BLaER1 treated with 17β-estradiol and CSF1 and Interleukin-3, amounts not matched to agents 10 nM and 100 nM (cell line): ENCODE measurements at regions not wholly inside any gene's neighbourhood (a gene's known extent, or its start where the extent isn't known, plus 50 kb on each side); places are given as distances from the start of the nearest gene placed in this dataset.

Source experiments
- H3K27ac ChIP-seq, 11 experiments: shearing (Covaris generic); formaldehyde crosslinking; 2 replicates each; pipeline ENCODE4 v1.8.1; 2022
- H3K27me3 ChIP-seq, 11 experiments: shearing (Covaris generic); formaldehyde crosslinking; 2 replicates each; pipeline ENCODE4 v1.8.1; 2022
- H3K36me3 ChIP-seq, 11 experiments: shearing (Covaris generic); formaldehyde crosslinking; 2 replicates each; pipeline ENCODE4 v1.8.1; 2022
- H3K4me1 ChIP-seq, 10 experiments: shearing (Covaris generic); formaldehyde crosslinking; 2 replicates each; pipeline ENCODE4 v1.8.1; 2022
- H3K4me2 ChIP-seq, 11 experiments: shearing (Covaris generic); formaldehyde crosslinking; 2 replicates each; pipeline ENCODE4 v1.8.1; 2022
- H3K4me3 ChIP-seq, 10 experiments: shearing (Covaris generic); formaldehyde crosslinking; 2 replicates each; pipeline ENCODE4 v1.8.1; 2022
- H3K9ac ChIP-seq, 11 experiments: shearing (Covaris generic); formaldehyde crosslinking; 2 replicates each; pipeline ENCODE4 v1.8.1; 2022
- H3K9me3 ChIP-seq, 11 experiments: shearing (Covaris generic); formaldehyde crosslinking; replicated peaks in 1 of 11; 2 replicates each; pipeline ENCODE4 v1.8.1; 2022
- H4K20me1 ChIP-seq, 11 experiments: shearing (Covaris generic); formaldehyde crosslinking; 2 replicates each; pipeline ENCODE4 v1.8.1; 2022
- Cebpa-rat ChIP-seq, 11 experiments: shearing (Covaris generic); IDR thresholded peaks; 2 replicates each; pipeline ENCODE4 v1.8.1; 2022

DNA sequence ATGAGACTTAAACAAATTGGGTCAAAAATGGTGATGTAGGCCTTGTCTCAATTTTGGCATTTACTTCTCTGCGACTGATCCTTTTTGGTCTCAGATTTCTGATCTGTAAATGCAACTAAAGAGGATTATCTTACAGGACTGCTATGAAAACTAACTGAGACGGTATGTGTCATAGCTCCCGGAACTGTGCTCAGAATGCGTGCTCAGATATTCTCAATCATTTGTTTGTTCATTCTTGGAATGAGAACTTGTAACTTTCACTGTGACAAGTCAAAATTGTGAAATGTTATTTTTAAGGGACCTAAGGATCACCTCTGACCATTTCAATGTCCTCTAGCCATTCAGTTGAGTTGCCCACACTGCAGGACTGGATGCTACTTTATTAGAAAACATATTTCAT lies 498.2 kb upstream of the PIK3C3 start:
- TF ChIP-seq Cebpa-rat (IDR thresholded peaks at IDR 0.05): no peak
- Histone ChIP-seq H3K4me1 (no peaks in the 10 kb centered on the region), H3K4me2 (no peak overlapping the region), H3K4me3 (no peak overlapping the region), H4K20me1 (no peaks in the 10 kb centered on the region), H3K9ac (no peak overlapping the region), H3K9me3 (no peaks in the 10 kb centered on the region), H3K27ac (no peak overlapping the region), H3K36me3 (no peaks in the 10 kb centered on the region), H3K27me3 (no peaks in the 10 kb centered on the region)

DNA sequence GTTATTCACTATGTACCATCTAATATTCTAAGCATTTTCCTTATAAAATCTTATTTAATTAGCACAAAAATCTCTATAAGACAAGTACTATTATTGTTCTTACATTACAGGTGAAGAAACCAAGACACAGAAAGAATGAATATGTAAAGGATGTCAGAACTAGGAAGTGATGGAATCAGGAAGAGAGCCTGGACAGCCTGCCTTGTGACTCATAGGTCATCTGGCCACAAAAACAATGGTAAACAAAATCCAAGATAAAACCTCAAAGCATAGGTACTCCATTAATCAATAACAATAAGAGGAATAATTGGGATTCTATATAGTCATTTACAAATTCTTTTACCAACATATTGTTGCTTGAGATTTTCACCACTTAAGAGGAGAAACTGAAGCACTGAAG lies 505.4 kb upstream of the PIK3C3 start:
- no peaks in the 10 kb centered on the region for H3K9me3 ChIP-seq
- no peaks in the 10 kb centered on the region for H3K27me3 ChIP-seq
- H3K9ac ChIP-seq: no peak overlapping the region
- no peaks in the 10 kb centered on the region for H3K36me3 ChIP-seq
- TF ChIP-seq Cebpa-rat (IDR thresholded peaks at IDR 0.05): no peak
- H3K4me3 ChIP-seq: no peak overlapping the region
- peaks cover 0 to 6% (median 0%) of the 10 kb centered on the region in 10 experiments; a peak in 2 of 20 replicates for H3K4me1 ChIP-seq
- H3K4me2 ChIP-seq: no peak overlapping the region
- no peaks in the 10 kb centered on the region for H4K20me1 ChIP-seq
- H3K27ac ChIP-seq: no peak overlapping the region

DNA sequence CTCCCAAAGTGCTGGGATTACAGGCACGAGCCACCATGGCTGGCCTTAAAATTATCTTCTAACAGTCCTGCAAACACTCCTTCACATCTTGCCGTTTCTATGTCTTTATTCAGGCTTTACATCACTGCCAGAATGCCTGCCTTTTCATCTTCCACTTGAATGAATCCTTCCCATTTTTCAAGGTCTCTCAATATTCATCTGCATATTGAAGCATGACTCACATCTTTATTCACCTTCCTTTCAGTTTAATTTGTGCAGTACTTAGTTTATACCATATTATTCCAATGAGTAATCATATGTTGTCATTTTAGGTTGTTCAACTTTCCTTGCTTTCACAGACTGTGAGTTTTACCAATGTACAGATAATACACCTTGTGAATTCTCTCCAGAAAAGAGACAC lies 510.1 kb upstream of the PIK3C3 start:
- no peaks in the 10 kb centered on the region for H3K36me3 ChIP-seq
- peaks cover 0 to 1% (median 0%) of the 10 kb centered on the region in 11 experiments; a peak in 2 of 22 replicates for H3K9me3 ChIP-seq
- H3K9ac ChIP-seq: no peak overlapping the region
- H3K4me3 ChIP-seq: no peak overlapping the region
- no peak for TF ChIP-seq Cebpa-rat (IDR thresholded peaks at IDR 0.05)
- H3K4me1 ChIP-seq: peaks cover 0 to 5% (median 0%) of the 10 kb centered on the region in 10 experiments; a peak in 2 of 20 replicates
- no peaks in the 10 kb centered on the region for H4K20me1 ChIP-seq
- H3K27me3 ChIP-seq: no peaks in the 10 kb centered on the region
- H3K4me2 ChIP-seq: no peak overlapping the region
- no peak overlapping the region for H3K27ac ChIP-seq

DNA sequence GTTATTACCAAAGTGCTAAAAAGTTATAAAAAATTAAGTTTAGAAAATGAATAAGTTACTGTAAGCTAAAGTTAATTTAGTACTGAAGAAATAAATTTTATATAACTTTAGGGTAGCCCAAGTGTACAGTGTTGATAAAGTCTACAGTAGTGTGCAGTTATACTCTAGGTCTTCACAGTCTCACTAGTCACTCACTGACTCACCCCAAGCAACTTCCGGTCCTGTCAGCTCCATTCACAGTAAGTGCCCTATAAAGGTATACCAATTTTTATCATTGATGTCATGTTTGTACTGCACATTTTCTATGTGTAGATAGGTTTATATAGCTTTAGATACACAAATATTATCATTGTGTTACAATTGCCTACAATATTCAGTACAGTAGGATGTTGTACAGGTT lies 518.3 kb upstream of the PIK3C3 start:
- Histone ChIP-seq H3K27ac (no peak overlapping the region), H3K4me2 (no peak overlapping the region), H3K9ac (no peak overlapping the region), H3K36me3 (no peaks in the 10 kb centered on the region), H3K4me1 (no peaks in the 10 kb centered on the region), H3K27me3 (no peaks in the 10 kb centered on the region), H4K20me1 (no peaks in the 10 kb centered on the region), H3K4me3 (no peak overlapping the region), H3K9me3 (peaks cover 0 to 4% (median 0%) of the 10 kb centered on the region in 11 experiments; a peak in 2 of 22 replicates)
- no peak for TF ChIP-seq Cebpa-rat (IDR thresholded peaks at IDR 0.05)

DNA sequence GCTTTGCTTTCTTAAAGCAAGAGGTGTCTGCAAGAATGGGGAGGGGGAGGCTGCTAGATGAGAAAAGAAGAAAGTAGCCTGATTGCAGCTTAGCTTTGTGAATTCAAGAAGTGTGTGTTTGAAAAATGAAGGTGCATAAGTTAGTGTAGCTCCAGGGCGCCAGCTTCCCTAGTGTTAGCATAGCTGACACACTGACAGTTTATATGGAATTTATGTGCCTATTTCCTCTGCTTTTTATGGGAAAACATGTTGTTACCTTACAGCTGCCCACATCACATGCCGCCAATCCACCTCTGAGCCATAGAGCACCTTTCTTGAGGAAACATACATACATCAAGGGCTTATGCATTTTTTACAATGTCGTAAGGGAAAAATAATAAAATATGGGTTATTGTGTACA lies 536.4 kb upstream of the PIK3C3 start:
- Histone ChIP-seq H3K27me3 (no peaks in the 10 kb centered on the region), H4K20me1 (no peaks in the 10 kb centered on the region), H3K4me2 (no peak overlapping the region), H3K9me3 (no peaks in the 10 kb centered on the region), H3K27ac (no peak overlapping the region), H3K36me3 (no peaks in the 10 kb centered on the region), H3K9ac (no peak overlapping the region), H3K4me1 (no peaks in the 10 kb centered on the region), H3K4me3 (no peak overlapping the region)
- no peak for TF ChIP-seq Cebpa-rat (IDR thresholded peaks at IDR 0.05)

DNA sequence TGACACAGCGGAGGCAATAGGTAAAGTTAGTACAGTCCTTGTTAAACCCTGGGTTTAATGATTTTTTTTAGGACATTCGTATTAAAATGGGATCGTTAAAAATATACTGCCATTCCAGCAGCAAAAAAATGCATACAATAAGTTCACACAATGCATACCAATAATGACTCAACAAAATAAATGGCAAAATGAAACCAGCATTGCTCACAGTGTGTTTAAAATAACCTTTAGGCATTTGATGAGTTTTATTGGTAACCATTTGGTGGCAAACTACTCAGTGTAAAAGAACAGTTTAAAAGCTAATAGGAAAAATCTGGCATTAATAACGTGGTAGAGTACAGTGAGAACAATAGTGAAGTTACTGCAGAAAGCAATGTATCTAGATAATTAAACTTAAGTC lies 539.0 kb upstream of the PIK3C3 start:
- H3K9ac ChIP-seq: no peak overlapping the region
- H3K36me3 ChIP-seq: no peaks in the 10 kb centered on the region
- H3K9me3 ChIP-seq: no peaks in the 10 kb centered on the region
- H3K27ac ChIP-seq: no peak overlapping the region
- H3K4me1 ChIP-seq: no peaks in the 10 kb centered on the region
- no peak for TF ChIP-seq Cebpa-rat (IDR thresholded peaks at IDR 0.05)
- no peaks in the 10 kb centered on the region for H4K20me1 ChIP-seq
- no peak overlapping the region for H3K4me3 ChIP-seq
- H3K27me3 ChIP-seq: no peaks in the 10 kb centered on the region
- no peak overlapping the region for H3K4me2 ChIP-seq

DNA sequence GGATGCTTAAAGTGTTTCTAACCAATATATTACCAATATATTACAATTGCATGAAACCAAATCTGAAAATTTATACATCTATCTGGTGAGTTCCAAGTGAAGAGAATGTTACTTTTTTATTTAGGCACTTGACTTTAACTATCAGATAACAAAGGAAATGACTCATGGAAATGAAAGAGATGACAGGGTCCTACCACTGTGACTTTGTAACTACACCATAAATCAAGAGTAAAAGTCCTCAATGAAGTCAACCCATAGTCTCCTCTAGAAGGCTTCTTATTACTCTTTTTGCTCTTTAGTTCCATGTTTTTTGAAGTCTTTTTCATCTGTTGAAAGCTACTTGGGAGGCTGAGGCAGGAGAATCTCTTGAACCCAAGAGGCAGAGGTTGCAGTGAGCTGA lies 545.0 kb upstream of the PIK3C3 start:
- no peak overlapping the region for H3K4me3 ChIP-seq
- no peak overlapping the region for H3K9ac ChIP-seq
- no peaks in the 10 kb centered on the region for H3K27me3 ChIP-seq
- H3K4me1 ChIP-seq: no peaks in the 10 kb centered on the region
- H3K9me3 ChIP-seq: no peaks in the 10 kb centered on the region
- no peaks in the 10 kb centered on the region for H3K36me3 ChIP-seq
- H3K27ac ChIP-seq: no peak overlapping the region
- TF ChIP-seq Cebpa-rat (IDR thresholded peaks at IDR 0.05): no peak
- no peaks in the 10 kb centered on the region for H4K20me1 ChIP-seq
- no peak overlapping the region for H3K4me2 ChIP-seq

DNA sequence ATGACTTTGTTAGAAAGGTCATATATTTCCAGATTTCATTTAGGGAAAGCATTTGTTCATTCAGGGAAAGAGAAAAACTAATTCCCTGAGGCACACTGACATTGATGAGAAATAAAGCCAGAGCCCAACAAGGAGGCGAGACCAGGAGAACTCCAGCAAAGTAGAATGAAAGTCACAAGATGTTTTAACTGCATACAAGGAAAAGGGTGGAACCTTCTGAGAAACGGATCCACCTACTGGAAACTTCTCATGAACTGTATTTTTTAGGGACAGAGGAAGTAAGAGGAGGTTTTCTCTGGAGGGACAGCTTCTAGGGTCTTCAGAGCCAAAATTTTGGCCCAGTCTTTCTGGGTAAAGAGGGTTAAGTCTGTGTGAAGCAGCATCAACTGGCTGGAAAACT lies 548.2 kb upstream of the PIK3C3 start:
- Histone ChIP-seq H3K27ac (no peak overlapping the region), H3K36me3 (no peaks in the 10 kb centered on the region), H3K4me2 (no peak overlapping the region), H3K4me3 (no peak overlapping the region), H3K9ac (no peak overlapping the region), H3K27me3 (no peaks in the 10 kb centered on the region), H4K20me1 (no peaks in the 10 kb centered on the region), H3K9me3 (no peaks in the 10 kb centered on the region), H3K4me1 (no peaks in the 10 kb centered on the region)
- TF ChIP-seq Cebpa-rat (IDR thresholded peaks at IDR 0.05): no peak

DNA sequence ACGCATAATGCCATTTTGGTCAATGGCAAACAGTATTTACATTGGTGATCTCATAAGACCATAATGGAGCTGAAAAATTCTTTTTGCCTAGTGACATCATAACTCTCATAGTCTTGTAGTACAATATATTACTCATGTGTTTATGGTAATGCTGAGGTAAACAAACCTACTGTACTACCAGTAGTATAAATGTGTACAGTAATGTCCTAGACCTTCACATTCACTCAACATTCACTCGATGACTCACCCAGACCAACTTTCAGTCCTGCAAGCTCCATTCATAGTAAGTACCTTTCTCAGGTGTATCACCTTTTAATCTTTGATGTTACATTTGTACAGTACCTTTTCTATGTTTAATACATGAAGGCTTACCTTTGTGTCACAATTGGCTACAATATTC lies 558.2 kb upstream of the PIK3C3 start:
- Histone ChIP-seq H3K4me1 (peaks cover 0 to 6% (median 0%) of the 10 kb centered on the region in 10 experiments; a peak in 2 of 20 replicates), H3K36me3 (no peaks in the 10 kb centered on the region), H3K4me3 (no peak overlapping the region), H3K9me3 (no peaks in the 10 kb centered on the region), H3K27ac (no peak overlapping the region), H3K27me3 (no peaks in the 10 kb centered on the region), H4K20me1 (no peaks in the 10 kb centered on the region), H3K4me2 (no peak overlapping the region), H3K9ac (no peak overlapping the region)
- no peak for TF ChIP-seq Cebpa-rat (IDR thresholded peaks at IDR 0.05)

DNA sequence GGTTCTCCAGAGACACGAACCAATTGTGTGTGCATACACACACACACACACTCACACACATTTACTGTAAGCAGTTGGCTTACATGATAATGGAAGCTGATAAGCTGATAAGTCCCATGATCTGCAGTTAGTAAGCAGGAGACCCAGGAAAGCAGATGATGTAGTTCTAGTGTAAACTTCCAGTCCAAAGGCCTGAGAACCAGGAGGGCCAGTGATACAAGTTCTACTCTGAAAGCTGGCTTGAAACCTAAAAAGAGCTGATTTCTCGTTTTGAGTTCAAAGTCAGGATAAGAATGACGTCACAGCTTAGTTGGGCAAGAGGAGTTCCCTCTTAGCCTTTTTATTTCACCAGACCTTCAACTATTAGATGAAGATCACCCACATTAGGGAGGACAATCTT lies 558.8 kb upstream of the PIK3C3 start:
- Histone ChIP-seq H3K4me2 (no peak overlapping the region), H3K27ac (no peak overlapping the region), H3K36me3 (no peaks in the 10 kb centered on the region), H3K9ac (no peak overlapping the region), H4K20me1 (no peaks in the 10 kb centered on the region), H3K27me3 (no peaks in the 10 kb centered on the region), H3K9me3 (no peaks in the 10 kb centered on the region), H3K4me3 (no peak overlapping the region), H3K4me1 (peaks cover 0 to 11% (median 0%) of the 10 kb centered on the region in 10 experiments; a peak in 2 of 20 replicates)
- no peak for TF ChIP-seq Cebpa-rat (IDR thresholded peaks at IDR 0.05)
